Caco-2 (cell line): ENCODE measurements at regions not wholly inside any gene's neighbourhood (a gene's known extent, or its start where the extent isn't known, plus 50 kb on each side); places are given as distances from the start of the nearest gene placed in this dataset.

ENCODE experiments used
- BruUV-seq: library from RNA; stranded (reverse); fragments of 400-500 nt; replicated peaks from 2 replicates; lab custom pipeline; 2021; lab: Mats Ljungman, UMichigan
- CTCF ChIA-PET: fragments of 300-600 bp; sonication (Branson Sonifier 250); formaldehyde crosslinking; loops from one replicate; lab custom pipeline; 2022; ENCODE audit warnings: antibody characterized with exemption; lab: Charles Lee
- POLR2A ChIA-PET: fragments of 300-600 bp; sonication (Branson Sonifier 250); formaldehyde crosslinking; loops from one replicate; lab custom pipeline; 2022; ENCODE audit warnings: antibody characterized with exemption; lab: Charles Lee
- DNase-seq, 2 experiments: peaks; one replicate each; pipeline versions ENCODE4 v3.0.0 to v3.0.0-alpha.2; 2020 to 2022
- H3K27me3 ChIP-seq: replicated peaks from 2 replicates; pipeline ENCODE4 v1.6.0; 2011; ENCODE audit warnings: low read length; ENCODE audit not compliant: control insufficient read depth, insufficient read depth
- H3K36me3 ChIP-seq: 2 replicates; pipeline ENCODE4 v1.5.1; 2011; ENCODE audit warnings: low read length; ENCODE audit not compliant: control insufficient read depth, insufficient read depth
- H3K4me1 ChIP-seq: fragments of 250-450 bp; sonication (Bioruptor Pico); 2 replicates; pipeline ENCODE4 v1.5.1; 2020; ENCODE audit warnings: mild to moderate bottlenecking
- H3K4me3 ChIP-seq: 2 replicates; pipeline ENCODE4 v1.5.1; 2011; ENCODE audit warnings: low read depth, mild to moderate bottlenecking, control low read depth, low read length
- H3K9me3 ChIP-seq: fragments of 250-450 bp; sonication (Bioruptor Pico); 2 replicates; pipeline ENCODE4 v1.5.1; 2020; ENCODE audit warnings: mild to moderate bottlenecking, moderate library complexity
- H3K27ac Mint-ChIP-seq: one replicate; pipeline ENCODE4 v1.8.0; 2022; ENCODE audit warnings: mixed read lengths; ENCODE audit not compliant: unreplicated experiment
- H3K27me3 Mint-ChIP-seq: one replicate; pipeline ENCODE4 v1.8.0; 2022; ENCODE audit warnings: mixed read lengths; ENCODE audit not compliant: insufficient read depth, unreplicated experiment
- H3K36me3 Mint-ChIP-seq: one replicate; pipeline ENCODE4 v1.8.0; 2022; ENCODE audit warnings: mild to moderate bottlenecking, mixed read lengths; ENCODE audit not compliant: insufficient read depth, unreplicated experiment
- H3K4me1 Mint-ChIP-seq: one replicate; pipeline ENCODE4 v1.8.0; 2022; ENCODE audit warnings: low read depth, mixed read lengths; ENCODE audit not compliant: unreplicated experiment
- H3K4me3 Mint-ChIP-seq: one replicate; pipeline ENCODE4 v1.8.0; 2022; ENCODE audit warnings: mild to moderate bottlenecking, moderate library complexity, mixed read lengths; ENCODE audit not compliant: unreplicated experiment
- H3K9me3 Mint-ChIP-seq: one replicate; pipeline ENCODE4 v1.8.0; 2022; ENCODE audit warnings: mixed read lengths; ENCODE audit not compliant: unreplicated experiment
- intact Hi-C: fragments of 100-400 bp; cut with micrococcal nuclease; formaldehyde crosslinking; loops from one replicate; pipeline ENCODE4 v1.10.0; 2022; ENCODE audit not compliant: unreplicated experiment
- TF ChIP-seq, protein P1 (sequence below), 2 experiments: fragments of 200-600 bp in 1 of 2; IDR thresholded peaks; 1 replicate in 1 of 2; 2 replicates in 1 of 2; pipeline versions ENCODE4 v1.5.1 to v1.8.0; 2011 to 2022; ENCODE audit warnings: antibody characterized with exemption in 1 of 2, control low read depth in 1 of 2, inconsistent platforms in 1 of 2, low read depth in 1 of 2, low read length in 1 of 2, mild to moderate bottlenecking in 1 of 2, moderate library complexity in 1 of 2; ENCODE audit not compliant: insufficient read depth in 1 of 2, severe bottlenecking in 1 of 2, unreplicated experiment in 1 of 2

DNA sequence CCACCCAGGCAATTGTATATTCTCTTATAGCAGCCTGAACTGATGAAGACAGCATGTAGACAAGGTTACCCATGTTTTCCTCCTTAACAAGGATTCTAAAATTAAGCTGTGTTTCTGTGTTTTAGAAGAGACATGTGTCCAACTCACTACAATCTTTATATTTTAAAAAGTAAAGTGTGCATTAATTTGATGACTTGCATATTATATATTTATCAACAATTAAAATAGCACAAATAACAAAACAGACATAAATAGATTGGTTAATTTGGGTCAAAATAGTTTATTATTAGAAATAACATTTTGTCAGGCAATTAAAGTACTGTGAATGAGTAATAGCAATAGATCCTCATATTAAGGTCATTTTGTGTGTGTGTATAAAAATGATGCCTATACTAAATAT is 357.1 kb downstream of the PDGFC start:
- TF ChIP-seq, protein P1, sequence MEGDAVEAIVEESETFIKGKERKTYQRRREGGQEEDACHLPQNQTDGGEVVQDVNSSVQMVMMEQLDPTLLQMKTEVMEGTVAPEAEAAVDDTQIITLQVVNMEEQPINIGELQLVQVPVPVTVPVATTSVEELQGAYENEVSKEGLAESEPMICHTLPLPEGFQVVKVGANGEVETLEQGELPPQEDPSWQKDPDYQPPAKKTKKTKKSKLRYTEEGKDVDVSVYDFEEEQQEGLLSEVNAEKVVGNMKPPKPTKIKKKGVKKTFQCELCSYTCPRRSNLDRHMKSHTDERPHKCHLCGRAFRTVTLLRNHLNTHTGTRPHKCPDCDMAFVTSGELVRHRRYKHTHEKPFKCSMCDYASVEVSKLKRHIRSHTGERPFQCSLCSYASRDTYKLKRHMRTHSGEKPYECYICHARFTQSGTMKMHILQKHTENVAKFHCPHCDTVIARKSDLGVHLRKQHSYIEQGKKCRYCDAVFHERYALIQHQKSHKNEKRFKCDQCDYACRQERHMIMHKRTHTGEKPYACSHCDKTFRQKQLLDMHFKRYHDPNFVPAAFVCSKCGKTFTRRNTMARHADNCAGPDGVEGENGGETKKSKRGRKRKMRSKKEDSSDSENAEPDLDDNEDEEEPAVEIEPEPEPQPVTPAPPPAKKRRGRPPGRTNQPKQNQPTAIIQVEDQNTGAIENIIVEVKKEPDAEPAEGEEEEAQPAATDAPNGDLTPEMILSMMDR (IDR thresholded peaks at IDR 0.05; ENCODE audit: insufficient read depth in 1 of 2, low read depth in 1 of 2, low read length in 1 of 2, severe bottlenecking in 1 of 2, unreplicated experiment in 1 of 2) = no peak
- no TSS peak for BruUV-seq
- Histone ChIP-seq H3K4me3 (no peak overlapping the region), H3K9me3 (no peaks in the 10 kb centered on the region), H3K36me3 (no peaks in the 10 kb centered on the region), H3K4me1 (no peaks in the 10 kb centered on the region), H3K27me3 (no peaks in the 10 kb centered on the region)
- POLR2A ChIA-PET = no interaction called here
- H3K27me3 Mint-ChIP-seq = peaks cover 4% of the 10 kb centered on the region
- H3K9me3 Mint-ChIP-seq = no peaks in the 10 kb centered on the region
- no peak overlapping the region for H3K27ac Mint-ChIP-seq
- CTCF ChIA-PET = no interaction called here
- no peak for DNase-seq
- intact Hi-C loops = no loop called here
- H3K4me3 Mint-ChIP-seq = no peak overlapping the region
- no peaks in the 10 kb centered on the region for H3K36me3 Mint-ChIP-seq
- H3K4me1 Mint-ChIP-seq = no peaks in the 10 kb centered on the region

DNA sequence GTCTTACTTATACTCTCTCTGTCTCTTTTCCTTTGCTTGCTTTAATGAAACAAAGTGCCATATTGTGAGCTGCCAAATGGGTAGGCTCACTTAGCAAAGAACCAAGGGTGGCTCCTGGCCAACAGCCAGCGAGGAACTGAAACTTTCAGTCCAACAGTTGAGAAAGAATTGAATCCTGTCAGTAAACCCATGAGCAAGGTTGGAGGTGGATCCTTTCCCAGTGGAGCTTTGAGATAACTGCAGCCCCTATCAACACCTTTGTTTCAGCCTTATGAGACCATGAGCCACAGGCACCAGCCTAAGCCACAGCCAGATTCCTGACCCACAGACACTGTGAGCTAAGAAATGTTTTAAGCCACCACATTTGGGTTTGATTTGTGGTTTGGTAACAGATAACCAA is 362.2 kb downstream of the PDGFC start:
- BruUV-seq = no TSS peak
- TF ChIP-seq, protein P1 (IDR thresholded peaks at IDR 0.05; ENCODE audit: insufficient read depth in 1 of 2, low read depth in 1 of 2, low read length in 1 of 2, severe bottlenecking in 1 of 2, unreplicated experiment in 1 of 2) = no peak
- no peak for DNase-seq
- Mint-ChIP-seq H3K36me3 (no peaks in the 10 kb centered on the region), H3K4me1 (no peaks in the 10 kb centered on the region), H3K27me3 (peaks cover 4% of the 10 kb centered on the region), H3K4me3 (no peak overlapping the region), H3K9me3 (no peaks in the 10 kb centered on the region), H3K27ac (no peak overlapping the region)
- ChIA-PET POLR2A (no interaction called here), CTCF (no interaction called here)
- intact Hi-C loops = no loop called here
- H3K4me3 ChIP-seq = no peak overlapping the region
- no peaks in the 10 kb centered on the region for H3K36me3 ChIP-seq
- no peaks in the 10 kb centered on the region for H3K27me3 ChIP-seq
- H3K9me3 ChIP-seq = no peaks in the 10 kb centered on the region
- no peaks in the 10 kb centered on the region for H3K4me1 ChIP-seq

DNA sequence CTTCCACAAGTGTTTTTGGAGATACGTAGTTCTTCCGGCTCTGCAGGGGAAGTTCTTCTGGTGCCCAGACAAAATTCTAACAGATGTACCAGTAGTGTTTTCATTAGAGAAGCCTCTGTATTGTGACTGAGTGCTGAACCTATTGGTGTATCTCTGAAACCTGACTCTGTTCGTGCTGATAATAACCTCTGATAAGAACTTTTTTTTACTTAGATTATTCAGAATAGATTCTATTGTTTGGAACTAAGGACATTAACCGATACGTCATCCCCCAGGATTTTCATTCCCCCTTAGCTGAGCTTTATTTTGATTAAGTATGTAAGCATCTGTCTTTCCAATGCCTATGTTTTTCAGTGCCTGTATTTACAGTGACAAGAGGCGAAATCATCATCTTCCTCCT is 362.9 kb downstream of the PDGFC start:
- DNase-seq = no peak
- H3K4me1 ChIP-seq = no peaks in the 10 kb centered on the region
- H3K36me3 ChIP-seq = no peaks in the 10 kb centered on the region
- H3K9me3 Mint-ChIP-seq = no peaks in the 10 kb centered on the region
- intact Hi-C loops = no loop called here
- POLR2A ChIA-PET = no interaction called here
- H3K27ac Mint-ChIP-seq = no peak overlapping the region
- H3K4me3 Mint-ChIP-seq = no peak overlapping the region
- H3K4me3 ChIP-seq = no peak overlapping the region
- H3K9me3 ChIP-seq = no peaks in the 10 kb centered on the region
- peaks cover 4% of the 10 kb centered on the region for H3K27me3 Mint-ChIP-seq
- TF ChIP-seq, protein P1 (IDR thresholded peaks at IDR 0.05; ENCODE audit: insufficient read depth in 1 of 2, low read depth in 1 of 2, low read length in 1 of 2, severe bottlenecking in 1 of 2, unreplicated experiment in 1 of 2) = no peak
- H3K27me3 ChIP-seq = no peaks in the 10 kb centered on the region
- CTCF ChIA-PET = no interaction called here
- no TSS peak for BruUV-seq
- H3K4me1 Mint-ChIP-seq = no peaks in the 10 kb centered on the region
- H3K36me3 Mint-ChIP-seq = no peaks in the 10 kb centered on the region
